Neuronal stem cell (in vitro differentiated cells): ENCODE measurements at regions not wholly inside any gene's neighbourhood (a gene's known extent, or its start where the extent isn't known, plus 50 kb on each side); places are given as distances from the start of the nearest gene placed in this dataset.
A peak's percentile ranks its signal among the peaks of the same experiment; 100 is the strongest.

Experiments
- DNase-seq: peaks from one replicate; pipeline ENCODE4 v3.0.0-alpha.2; 2013; ENCODE audit warnings: low spot score
- H2AFZ ChIP-seq: one replicate; pipeline ENCODE4 v1.6.1; 2013; ENCODE audit warnings: mild to moderate bottlenecking, low read length, inconsistent platforms
- H2AK5ac ChIP-seq: 2 replicates; pipeline ENCODE4 v1.6.1; 2013; ENCODE audit warnings: low read depth, mild to moderate bottlenecking, inconsistent platforms, low read length, moderate library complexity, mixed read lengths
- H2BK120ac ChIP-seq: 2 replicates; pipeline ENCODE4 v1.6.1; 2013; ENCODE audit warnings: low read depth, mild to moderate bottlenecking, inconsistent platforms, low read length, moderate library complexity, mixed read lengths
- H2BK12ac ChIP-seq: one replicate; pipeline ENCODE4 v1.6.1; 2013; ENCODE audit warnings: low read length, inconsistent platforms
- H2BK15ac ChIP-seq: 2 replicates; pipeline ENCODE4 v1.6.1; 2013; ENCODE audit warnings: mild to moderate bottlenecking, low read length, inconsistent platforms, mixed read lengths
- H2BK5ac ChIP-seq: one replicate; pipeline ENCODE4 v1.6.1; 2013; ENCODE audit warnings: inconsistent platforms, mild to moderate bottlenecking, low read length, moderate library complexity
- H3K14ac ChIP-seq: one replicate; pipeline ENCODE4 v1.6.1; 2013; ENCODE audit warnings: low read length, inconsistent platforms
- H3K18ac ChIP-seq: 2 replicates; pipeline ENCODE4 v1.6.1; 2013; ENCODE audit warnings: low read length, inconsistent platforms
- H3K23ac ChIP-seq: 2 replicates; pipeline ENCODE4 v1.6.1; 2013; ENCODE audit warnings: low read depth, mild to moderate bottlenecking, mixed read lengths, low read length, inconsistent platforms; ENCODE audit not compliant: poor library complexity
- H3K27ac ChIP-seq: replicated peaks from 3 replicates; pipeline ENCODE4 v1.5.1; 2013; ENCODE audit warnings: low read length, inconsistent platforms
- H3K27me3 ChIP-seq, 3 experiments: 2 replicates each; pipeline ENCODE4 v1.6.1; 2013; ENCODE audit warnings: low read length in 3 of 3, mild to moderate bottlenecking in 2 of 3, inconsistent platforms in 1 of 3, low read depth in 1 of 3, mixed read lengths in 1 of 3, moderate library complexity in 1 of 3; ENCODE audit not compliant: control insufficient read depth in 3 of 3, insufficient read depth in 3 of 3
- H3K36me3 ChIP-seq, 2 donors: replicated peaks in 1 of 2; 2 replicates each; pipeline ENCODE4 v1.6.1; 2013; ENCODE audit warnings: low read length in 2 of 2; ENCODE audit not compliant: control insufficient read depth in 2 of 2, insufficient read depth in 2 of 2
- H3K4ac ChIP-seq: 2 replicates; pipeline ENCODE4 v1.6.1; 2013; ENCODE audit warnings: inconsistent platforms, mild to moderate bottlenecking, low read length, moderate library complexity
- H3K4me1 ChIP-seq, 2 donors: 1 replicate in 1 of 2; 2 replicates in 1 of 2; pipeline ENCODE4 v1.6.1; 2013; ENCODE audit warnings: low read length in 2 of 2, low read depth in 1 of 2; ENCODE audit not compliant: control insufficient read depth in 2 of 2, insufficient read depth in 1 of 2
- H3K4me2 ChIP-seq: one replicate; pipeline ENCODE4 v1.6.1; 2013; ENCODE audit warnings: mild to moderate bottlenecking, low read length, inconsistent platforms; ENCODE audit not compliant: insufficient read depth, poor library complexity, severe bottlenecking
- H3K4me3 ChIP-seq, 2 donors: 2 replicates each; pipeline ENCODE4 v1.5.1; 2013; ENCODE audit warnings: low read length in 2 of 2, mild to moderate bottlenecking in 2 of 2, inconsistent platforms in 1 of 2, moderate library complexity in 1 of 2
- H3K79me1 ChIP-seq: one replicate; pipeline ENCODE4 v1.6.1; 2013; ENCODE audit warnings: low read depth, mild to moderate bottlenecking, inconsistent platforms, low read length, moderate library complexity
- H3K9ac ChIP-seq: one replicate; pipeline ENCODE4 v1.6.1; 2013; ENCODE audit warnings: mild to moderate bottlenecking, low read depth, low read length, inconsistent platforms; ENCODE audit not compliant: poor library complexity
- H3K9me3 ChIP-seq, 2 donors: replicated peaks in 1 of 2; 2 replicates each; pipeline versions ENCODE3 to v1.6.1; 2013; ENCODE audit warnings: low read length in 2 of 2, mild to moderate bottlenecking in 2 of 2, inconsistent platforms in 1 of 2, low read depth in 1 of 2, mixed read lengths in 1 of 2, moderate library complexity in 1 of 2; ENCODE audit not compliant: control insufficient read depth in 2 of 2, insufficient read depth in 1 of 2
- H4K8ac ChIP-seq: one replicate; pipeline ENCODE4 v1.6.1; 2013; ENCODE audit warnings: low read depth, mild to moderate bottlenecking, inconsistent platforms, low read length, moderate library complexity
- H4K91ac ChIP-seq: one replicate; pipeline ENCODE4 v1.6.1; 2013; ENCODE audit warnings: low read length, low read depth, mild to moderate bottlenecking, inconsistent platforms; ENCODE audit not compliant: poor library complexity
- WGBS, 2 donors: extraction: QIAGEN DNeasy Blood & Tissue Kit; methylation state at CpG; one replicate each; pipeline ENCODE4 v1.1.7; 2013; ENCODE audit warnings: missing lambda C conversion rate in 2 of 2, mixed read lengths in 1 of 2; ENCODE audit not compliant: insufficient read length in 2 of 2, insufficient replicate concordance in 1 of 2; ENCODE audit errors: extremely low coverage in 2 of 2; 5-methylcytosine and 5-hydroxymethylcytosine counted together

GRCh38 chr2:19552270-19552669 is 193.8 kb upstream of the OSR1 start:
- no peak overlapping the region for H3K4ac ChIP-seq
- no peaks in the 10 kb centered on the region for H3K4me1 ChIP-seq
- no peak overlapping the region for H2BK15ac ChIP-seq
- H3K27ac ChIP-seq = no peak overlapping the region
- no peak overlapping the region for H2BK120ac ChIP-seq
- H3K9ac ChIP-seq = no peak overlapping the region
- no CpG with 5 or more reads among the region's 1 CpG for WGBS, 2 donors
- H3K18ac ChIP-seq = no peak overlapping the region
- no peak overlapping the region for H4K8ac ChIP-seq
- no peak overlapping the region for H3K23ac ChIP-seq
- H3K9me3 ChIP-seq = no peaks in the 10 kb centered on the region
- DNase-seq = no peak
- H3K27me3 ChIP-seq = no peaks in the 10 kb centered on the region
- H3K79me1 ChIP-seq = no peaks in the 10 kb centered on the region
- no peak overlapping the region for H2AFZ ChIP-seq
- no peak overlapping the region for H3K4me2 ChIP-seq
- H2AK5ac ChIP-seq = no peak overlapping the region
- H3K36me3 ChIP-seq = no peaks in the 10 kb centered on the region
- no peak overlapping the region for H3K4me3 ChIP-seq
- no peak overlapping the region for H2BK12ac ChIP-seq
- H3K14ac ChIP-seq = no peak overlapping the region
- no peak overlapping the region for H2BK5ac ChIP-seq
- H4K91ac ChIP-seq = no peak overlapping the region

- Histone ChIP-seq H2BK120ac (no peak overlapping the region), H2BK12ac (no peak overlapping the region), H4K8ac (no peak overlapping the region), H3K9me3 (no peaks in the 10 kb centered on the region), H2AFZ (no peak overlapping the region), H3K79me1 (no peaks in the 10 kb centered on the region), H4K91ac (no peak overlapping the region), H3K36me3 (no peaks in the 10 kb centered on the region), H3K27me3 (no peaks in the 10 kb centered on the region), H3K9ac (no peak overlapping the region), H3K18ac (no peak overlapping the region), H2AK5ac (no peak overlapping the region), H3K4me2 (no peak overlapping the region), H3K14ac (no peak overlapping the region), H3K4me3 (no peak overlapping the region), H2BK5ac (no peak overlapping the region), H3K4me1 (no peaks in the 10 kb centered on the region), H3K27ac (no peak overlapping the region), H2BK15ac (no peak overlapping the region), H3K23ac (no peak overlapping the region), H3K4ac (no peak overlapping the region)
- no CpG with 5 or more reads among the region's 9 CpGs for WGBS, 2 donors
- no peak for DNase-seq
Measured at GRCh38 chr2:19550750-19551149, 192.3 kb upstream of the OSR1 start.

GRCh38 chr2:19549821-19550220 is 191.4 kb upstream of the OSR1 start:
- Histone ChIP-seq H3K4me1 (no peaks in the 10 kb centered on the region), H3K9ac (no peak overlapping the region), H4K91ac (no peak overlapping the region), H2AK5ac (no peak overlapping the region), H2BK120ac (no peak overlapping the region), H3K4me3 (no peak overlapping the region), H3K4ac (no peak overlapping the region), H3K14ac (no peak overlapping the region), H2BK12ac (no peak overlapping the region), H3K27ac (no peak overlapping the region), H3K18ac (no peak overlapping the region), H4K8ac (no peak overlapping the region), H3K23ac (no peak overlapping the region), H3K9me3 (no peaks in the 10 kb centered on the region), H3K79me1 (no peaks in the 10 kb centered on the region), H2AFZ (no peak overlapping the region), H3K27me3 (no peaks in the 10 kb centered on the region), H3K36me3 (no peaks in the 10 kb centered on the region), H2BK5ac (no peak overlapping the region), H3K4me2 (no peak overlapping the region), H2BK15ac (no peak overlapping the region)
- no CpG with 5 or more reads among the region's 1 CpG for WGBS, 2 donors
- DNase-seq = no peak

- H4K91ac ChIP-seq = no peak overlapping the region
- H3K9me3 ChIP-seq = no peaks in the 10 kb centered on the region
- no peak overlapping the region for H2AFZ ChIP-seq
- H3K18ac ChIP-seq = peak overlapping the region; percentile 36
- H3K4me3 ChIP-seq = no peak overlapping the region
- no peak overlapping the region for H3K27ac ChIP-seq
- no peak overlapping the region for H3K4ac ChIP-seq
- H2BK120ac ChIP-seq = no peak overlapping the region
- peak overlapping the region; percentile 47 for H3K23ac ChIP-seq
- H3K9ac ChIP-seq = no peak overlapping the region
- no peak for DNase-seq
- no peak overlapping the region for H2BK5ac ChIP-seq
- peak overlapping the region; percentile 50 for H2BK12ac ChIP-seq
- no CpG with 5 or more reads among the region's 1 CpG for WGBS, 2 donors
- no peaks in the 10 kb centered on the region for H3K4me1 ChIP-seq
- no peaks in the 10 kb centered on the region for H3K27me3 ChIP-seq
- no peaks in the 10 kb centered on the region for H3K36me3 ChIP-seq
- no peak overlapping the region for H3K14ac ChIP-seq
- peak overlapping the region; percentile 53 for H2BK15ac ChIP-seq
- no peak overlapping the region for H4K8ac ChIP-seq
- H2AK5ac ChIP-seq = no peak overlapping the region
- H3K4me2 ChIP-seq = no peak overlapping the region
- H3K79me1 ChIP-seq = no peaks in the 10 kb centered on the region
Measured at GRCh38 chr2:19548116-19548515, 189.7 kb upstream of the OSR1 start.
